CD4-positive, alpha-beta T cell (primary cell): ENCODE measurements at regions not wholly inside any gene's neighbourhood (a gene's known extent, or its start where the extent isn't known, plus 50 kb on each side); places are given as distances from the start of the nearest gene placed in this dataset.

ENCODE experiments used
- ATAC-seq: fragments of 200-7000 bp; cut with Tn5 transposase; one replicate; pipeline ENCODE4 v1.10.0; 2022; ENCODE audit warnings: mild to moderate bottlenecking; ENCODE audit not compliant: poor library complexity
- CTCF ChIA-PET: fragments of 350-600 bp; sonication (Branson Sonifier 250); formaldehyde crosslinking; loops from one replicate; lab custom pipeline; 2021; ENCODE audit warnings: antibody characterized with exemption, inconsistent platforms; lab: Charles Lee
- POLR2A ChIA-PET: fragments of 350-600 bp; sonication (Branson Sonifier 250); formaldehyde crosslinking; loops from one replicate; lab custom pipeline; 2021; ENCODE audit warnings: antibody characterized with exemption, inconsistent platforms; lab: Charles Lee
- DNase-seq, 14 experiments: peaks; one replicate each; pipeline ENCODE4 v3.0.0-alpha.2; 2013 to 2020; ENCODE audit warnings: mixed read lengths in 2 of 14
- H3K27ac ChIP-seq, 2 donors: one replicate each; pipeline versions ENCODE4 v1.5.1 to v1.7.0; 2013; ENCODE audit warnings: low read length in 2 of 2, low read depth in 1 of 2, mild to moderate bottlenecking in 1 of 2
- H3K27me3 ChIP-seq, 2 experiments: 1 replicate in 1 of 2; 2 replicates in 1 of 2; pipeline versions ENCODE4 v1.6.1 to v1.7.0; 2013; ENCODE audit warnings: low read length in 2 of 2, control low read depth in 1 of 2, mild to moderate bottlenecking in 1 of 2, moderate library complexity in 1 of 2; ENCODE audit not compliant: insufficient read depth in 2 of 2, control insufficient read depth in 1 of 2
- H3K36me3 ChIP-seq: one replicate; pipeline ENCODE4 v1.6.1; 2013; ENCODE audit warnings: low read length, control low read depth; ENCODE audit not compliant: insufficient read depth
- H3K4me1 ChIP-seq: one replicate; pipeline ENCODE4 v1.6.1; 2013; ENCODE audit warnings: low read length, control low read depth; ENCODE audit not compliant: insufficient read depth
- H3K4me3 ChIP-seq: one replicate; pipeline ENCODE4 v1.5.1; 2013; ENCODE audit warnings: mild to moderate bottlenecking, low read length, moderate library complexity
- H3K9me3 ChIP-seq, 2 experiments: 1 replicate in 1 of 2; 2 replicates in 1 of 2; pipeline versions ENCODE4 v1.6.1 to v1.7.0; 2013; ENCODE audit warnings: low read length in 2 of 2, mild to moderate bottlenecking in 2 of 2, control low read depth in 1 of 2, moderate library complexity in 1 of 2; ENCODE audit not compliant: control insufficient read depth in 1 of 2, insufficient read depth in 1 of 2
- H3K27ac Mint-ChIP-seq: one replicate; pipeline ENCODE4 v1.8.0; 2020; ENCODE audit warnings: mixed read lengths
- H3K27me3 Mint-ChIP-seq: one replicate; pipeline ENCODE4 v1.8.0; 2021; ENCODE audit warnings: mixed read lengths
- H3K36me3 Mint-ChIP-seq: one replicate; pipeline ENCODE4 v1.8.0; 2021; ENCODE audit warnings: low read depth, mixed read lengths
- H3K4me1 Mint-ChIP-seq: one replicate; pipeline ENCODE4 v1.8.0; 2021; ENCODE audit warnings: low read depth, mixed read lengths
- H3K4me3 Mint-ChIP-seq: one replicate; pipeline ENCODE4 v1.8.0; 2020; ENCODE audit warnings: mild to moderate bottlenecking, mixed read lengths
- H3K9me3 Mint-ChIP-seq: one replicate; pipeline ENCODE4 v1.8.0; 2020; ENCODE audit warnings: mixed read lengths
- intact Hi-C, 2 experiments: fragments of 100-400 bp; cut with DNase I in 1 of 2; cut with micrococcal nuclease in 1 of 2; formaldehyde crosslinking; loops; one replicate each; pipeline versions ENCODE4 v1.15.1 to v1.9.0; 2023 to 2025; cut with DNase I, micrococcal nuclease
- TF ChIP-seq, protein P1 (sequence below): fragments of 200-600 bp; IDR thresholded peaks from one replicate; pipeline ENCODE4 v1.8.0; 2022; ENCODE audit warnings: antibody characterized with exemption, mild to moderate bottlenecking

DNA sequence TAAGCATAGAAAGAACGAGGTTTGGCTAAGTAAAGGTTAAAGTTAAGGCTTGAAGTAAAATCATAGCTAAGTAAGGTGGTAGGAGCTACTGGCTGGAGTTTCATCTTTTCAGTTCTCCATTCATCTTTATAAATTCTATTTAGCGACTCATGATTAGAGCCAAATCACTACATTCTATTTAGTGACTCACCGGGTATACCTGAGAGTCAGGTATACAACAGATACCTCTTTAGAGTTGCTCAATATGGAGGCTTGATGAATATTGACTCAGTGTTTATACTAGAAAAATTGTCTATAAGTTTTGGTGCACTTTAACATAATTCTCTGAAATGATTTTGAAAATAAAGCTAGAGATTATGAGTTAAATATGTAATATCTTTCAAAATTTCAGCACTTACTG is 328.8 kb upstream of the GRM7 start:
- POLR2A ChIA-PET = no interaction called here
- intact Hi-C loops = no loop called here
- Histone ChIP-seq H3K27ac (no peak overlapping the region), H3K27me3 (no peaks in the 10 kb centered on the region), H3K4me3 (no peak overlapping the region), H3K36me3 (no peaks in the 10 kb centered on the region), H3K9me3 (no peaks in the 10 kb centered on the region), H3K4me1 (no peaks in the 10 kb centered on the region)
- Mint-ChIP-seq H3K27ac (no peak overlapping the region), H3K4me1 (no peaks in the 10 kb centered on the region), H3K4me3 (no peak overlapping the region), H3K27me3 (no peaks in the 10 kb centered on the region), H3K36me3 (no peaks in the 10 kb centered on the region), H3K9me3 (peaks cover 7% of the 10 kb centered on the region)
- DNase-seq (no peak), ATAC-seq (no peak)
- TF ChIP-seq, protein P1, sequence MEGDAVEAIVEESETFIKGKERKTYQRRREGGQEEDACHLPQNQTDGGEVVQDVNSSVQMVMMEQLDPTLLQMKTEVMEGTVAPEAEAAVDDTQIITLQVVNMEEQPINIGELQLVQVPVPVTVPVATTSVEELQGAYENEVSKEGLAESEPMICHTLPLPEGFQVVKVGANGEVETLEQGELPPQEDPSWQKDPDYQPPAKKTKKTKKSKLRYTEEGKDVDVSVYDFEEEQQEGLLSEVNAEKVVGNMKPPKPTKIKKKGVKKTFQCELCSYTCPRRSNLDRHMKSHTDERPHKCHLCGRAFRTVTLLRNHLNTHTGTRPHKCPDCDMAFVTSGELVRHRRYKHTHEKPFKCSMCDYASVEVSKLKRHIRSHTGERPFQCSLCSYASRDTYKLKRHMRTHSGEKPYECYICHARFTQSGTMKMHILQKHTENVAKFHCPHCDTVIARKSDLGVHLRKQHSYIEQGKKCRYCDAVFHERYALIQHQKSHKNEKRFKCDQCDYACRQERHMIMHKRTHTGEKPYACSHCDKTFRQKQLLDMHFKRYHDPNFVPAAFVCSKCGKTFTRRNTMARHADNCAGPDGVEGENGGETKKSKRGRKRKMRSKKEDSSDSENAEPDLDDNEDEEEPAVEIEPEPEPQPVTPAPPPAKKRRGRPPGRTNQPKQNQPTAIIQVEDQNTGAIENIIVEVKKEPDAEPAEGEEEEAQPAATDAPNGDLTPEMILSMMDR = no peak
- CTCF ChIA-PET = interaction anchor here (0.7 kb wide), 1 partner anchor 11 kb away, joined by 3 read pairs; no protein-coding TSS in a partner anchor

DNA sequence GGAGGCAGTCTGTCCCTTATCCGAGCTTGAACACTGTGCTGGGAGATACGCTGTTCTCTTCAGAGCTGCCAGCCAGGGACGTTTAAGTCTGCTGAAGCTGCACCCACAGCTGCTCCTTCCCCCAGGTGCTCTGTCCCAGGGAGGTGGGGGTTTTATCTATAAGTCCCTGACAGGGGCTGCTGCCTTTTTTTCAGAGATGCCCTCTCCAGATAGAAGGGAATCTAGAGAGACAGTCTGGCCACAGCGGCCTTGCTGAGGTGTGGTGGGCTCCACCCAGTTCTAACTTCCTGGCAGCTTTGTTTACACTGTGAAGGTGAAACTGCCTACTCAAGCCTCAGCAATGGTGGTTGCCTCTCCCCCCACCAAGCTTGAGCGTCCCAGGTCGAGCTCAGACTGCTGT is 319.9 kb upstream of the GRM7 start:
- H3K9me3 ChIP-seq = peaks cover 0 to 12% of the 10 kb centered on the region in 2 experiments
- H3K27ac Mint-ChIP-seq = no peak overlapping the region
- H3K4me1 ChIP-seq = no peaks in the 10 kb centered on the region
- no peaks in the 10 kb centered on the region for H3K4me1 Mint-ChIP-seq
- DNase-seq = no peak
- H3K4me3 ChIP-seq = no peak overlapping the region
- TF ChIP-seq, protein P1 = no peak
- H3K36me3 Mint-ChIP-seq = no peaks in the 10 kb centered on the region
- H3K9me3 Mint-ChIP-seq = peaks cover 12% of the 10 kb centered on the region
- no peak overlapping the region for H3K27ac ChIP-seq
- H3K27me3 Mint-ChIP-seq = no peaks in the 10 kb centered on the region
- H3K36me3 ChIP-seq = no peaks in the 10 kb centered on the region
- POLR2A ChIA-PET = no interaction called here
- CTCF ChIA-PET = no interaction called here
- no peak overlapping the region for H3K4me3 Mint-ChIP-seq
- intact Hi-C loops = no loop called here
- H3K27me3 ChIP-seq = no peaks in the 10 kb centered on the region
- ATAC-seq = no peak

DNA sequence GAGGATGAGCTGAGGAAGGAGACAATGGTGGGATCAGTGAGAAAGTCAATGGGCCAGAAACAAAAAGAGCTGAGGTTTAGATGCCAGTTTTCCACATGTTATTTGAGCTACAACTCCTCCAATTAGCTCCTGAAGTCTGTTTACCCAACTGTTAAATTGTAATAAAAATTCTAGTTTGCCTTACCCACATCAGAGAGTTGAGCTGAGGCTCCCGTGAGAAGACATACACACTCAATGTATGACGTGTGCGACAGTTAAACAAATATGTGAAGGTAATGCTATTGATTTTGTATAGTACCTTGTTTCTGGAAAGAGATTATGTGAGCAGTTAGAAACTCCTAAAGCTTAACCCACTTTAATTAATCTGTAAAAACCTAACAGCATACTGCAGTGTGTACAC is 318.1 kb upstream of the GRM7 start:
- Mint-ChIP-seq H3K9me3 (peaks cover 10% of the 10 kb centered on the region), H3K27ac (no peak overlapping the region), H3K4me1 (no peaks in the 10 kb centered on the region), H3K27me3 (no peaks in the 10 kb centered on the region), H3K4me3 (no peak overlapping the region), H3K36me3 (no peaks in the 10 kb centered on the region)
- TF ChIP-seq, protein P1 = no peak
- Histone ChIP-seq H3K4me3 (no peak overlapping the region), H3K4me1 (no peaks in the 10 kb centered on the region), H3K36me3 (no peaks in the 10 kb centered on the region), H3K27me3 (no peaks in the 10 kb centered on the region), H3K9me3 (peaks cover 0 to 12% of the 10 kb centered on the region in 2 experiments), H3K27ac (no peak overlapping the region)
- DNase-seq = no peak
- CTCF ChIA-PET = no interaction called here
- POLR2A ChIA-PET = no interaction called here
- intact Hi-C loops = no loop called here
- ATAC-seq = no peak
